Keratinocyte (primary cell): ENCODE measurements at regions not wholly inside any gene's neighbourhood (a gene's known extent, or its start where the extent isn't known, plus 50 kb on each side); places are given as distances from the start of the nearest gene placed in this dataset.

Experiments
- CTCF ChIP-seq, 3 experiments: IDR thresholded peaks in 1 of 3; conservative IDR thresholded peaks in 1 of 3; optimal IDR thresholded peaks in 1 of 3; 2 replicates in 2 of 3; 3 replicates in 1 of 3; pipeline versions ENCODE3 to v1.5.1; 2011; ENCODE audit warnings: low read length in 3 of 3, mild to moderate bottlenecking in 3 of 3, moderate library complexity in 2 of 3, control low read depth in 1 of 3, inconsistent platforms in 1 of 3; ENCODE audit not compliant: insufficient read depth in 2 of 3; ENCODE audit errors: extremely low read depth in 1 of 3
- EZH2 ChIP-seq: IDR thresholded peaks from one replicate; pipeline ENCODE4 v1.6.1; 2012; ENCODE audit warnings: inconsistent platforms, mild to moderate bottlenecking, low read length, moderate library complexity

- TF ChIP-seq CTCF (optimal IDR thresholded peaks at IDR 0.05 in 1 of 3, IDR thresholded peaks at IDR 0.05 in 1 of 3, conservative IDR thresholded peaks at IDR 0.05 in 1 of 3; ENCODE audit: extremely low read depth in 1 of 3, insufficient read depth in 2 of 3, low read length in 3 of 3): no peak
- TF ChIP-seq EZH2: no peak
Measured at GRCh38 chr2:2501454-2502200, 170.6 kb upstream of the MYT1L start.
